GM12873 (cell line): ENCODE measurements at regions not wholly inside any gene's neighbourhood (a gene's known extent, or its start where the extent isn't known, plus 50 kb on each side); places are given as distances from the start of the nearest gene placed in this dataset.

Experiments
- TF ChIP-seq, protein P1 (sequence below): IDR thresholded peaks from 2 replicates; pipeline ENCODE4 v1.5.1; 2012; ENCODE audit warnings: low read depth, mild to moderate bottlenecking, moderate library complexity, low read length, control low read depth; ENCODE audit not compliant: insufficient read depth; ENCODE audit errors: missing control alignments

GRCh38 chr1:11417162-11417561 lies 61.8 kb upstream of the DISP3 start:
- TF ChIP-seq, protein P1, sequence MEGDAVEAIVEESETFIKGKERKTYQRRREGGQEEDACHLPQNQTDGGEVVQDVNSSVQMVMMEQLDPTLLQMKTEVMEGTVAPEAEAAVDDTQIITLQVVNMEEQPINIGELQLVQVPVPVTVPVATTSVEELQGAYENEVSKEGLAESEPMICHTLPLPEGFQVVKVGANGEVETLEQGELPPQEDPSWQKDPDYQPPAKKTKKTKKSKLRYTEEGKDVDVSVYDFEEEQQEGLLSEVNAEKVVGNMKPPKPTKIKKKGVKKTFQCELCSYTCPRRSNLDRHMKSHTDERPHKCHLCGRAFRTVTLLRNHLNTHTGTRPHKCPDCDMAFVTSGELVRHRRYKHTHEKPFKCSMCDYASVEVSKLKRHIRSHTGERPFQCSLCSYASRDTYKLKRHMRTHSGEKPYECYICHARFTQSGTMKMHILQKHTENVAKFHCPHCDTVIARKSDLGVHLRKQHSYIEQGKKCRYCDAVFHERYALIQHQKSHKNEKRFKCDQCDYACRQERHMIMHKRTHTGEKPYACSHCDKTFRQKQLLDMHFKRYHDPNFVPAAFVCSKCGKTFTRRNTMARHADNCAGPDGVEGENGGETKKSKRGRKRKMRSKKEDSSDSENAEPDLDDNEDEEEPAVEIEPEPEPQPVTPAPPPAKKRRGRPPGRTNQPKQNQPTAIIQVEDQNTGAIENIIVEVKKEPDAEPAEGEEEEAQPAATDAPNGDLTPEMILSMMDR: no peak

DNA sequence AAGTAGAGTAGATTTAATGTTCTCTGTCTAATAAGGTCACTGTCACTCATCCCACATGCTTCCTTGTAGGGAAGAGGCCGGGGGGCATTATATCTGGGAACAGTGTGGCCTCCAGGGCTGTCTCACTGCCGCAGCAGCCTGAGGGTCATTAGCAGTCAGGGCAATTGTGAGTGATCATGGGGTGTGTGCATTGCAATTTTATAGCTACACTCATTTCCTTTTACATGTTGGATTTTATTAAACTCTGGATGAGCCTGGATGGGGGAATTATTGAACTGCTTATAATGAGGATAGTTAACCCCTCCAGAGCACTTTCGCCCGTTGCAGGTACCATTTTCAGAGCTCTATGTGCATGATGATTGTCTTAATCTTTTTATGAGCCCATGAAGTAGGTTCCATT lies 60.9 kb upstream of the DISP3 start:
- TF ChIP-seq, protein P1: no peak

DNA sequence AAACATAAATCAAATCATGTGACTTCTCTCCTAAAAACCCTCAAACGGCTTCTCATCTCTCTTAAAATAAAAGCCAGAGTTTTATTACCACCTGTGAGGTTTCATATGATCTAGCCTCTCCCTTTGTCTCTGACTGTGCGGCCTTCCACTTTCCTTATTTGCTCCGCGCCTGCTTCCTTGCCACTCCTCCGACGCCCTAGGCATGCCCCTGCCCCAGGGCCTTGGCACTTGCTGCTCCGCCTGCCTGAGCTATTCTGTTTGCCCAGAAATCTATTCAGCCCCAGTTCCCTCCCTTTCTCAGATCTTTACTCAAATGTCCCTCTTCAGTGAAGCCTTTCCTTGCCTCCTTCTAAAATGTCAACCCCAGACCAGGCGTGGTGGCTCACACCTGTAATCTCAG lies 57.5 kb upstream of the DISP3 start:
- TF ChIP-seq, protein P1: no peak

DNA sequence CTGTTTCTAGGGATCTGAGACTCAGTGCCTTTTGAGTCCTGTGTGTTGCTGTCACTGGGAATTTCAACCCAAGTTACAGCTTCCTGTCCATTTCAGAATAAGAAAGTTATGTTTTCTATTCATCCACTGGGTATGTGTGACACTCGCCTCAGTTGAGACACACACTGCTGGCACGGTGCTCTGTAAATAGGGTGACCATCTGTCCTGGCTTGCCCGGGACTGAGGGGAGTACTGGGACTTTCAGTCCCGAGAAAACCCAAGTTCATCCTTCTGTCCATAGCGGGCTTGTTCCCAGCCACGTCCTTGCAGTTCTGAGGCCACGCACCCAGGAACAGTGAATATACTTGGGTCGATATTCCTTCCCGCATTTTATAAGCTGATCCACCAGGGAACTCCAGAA lies 56.3 kb upstream of the DISP3 start:
- TF ChIP-seq, protein P1: no peak

GRCh38 chr1:11426617-11427016 lies 52.3 kb upstream of the DISP3 start:
- TF ChIP-seq, protein P1: no peak

- TF ChIP-seq, protein P1: no peak
These were observed 50.2 kb upstream of the DISP3 start for GRCh38 chr1:11428789-11429188.
